GM23338 (cell line): ENCODE measurements at regions not wholly inside any gene's neighbourhood (a gene's known extent, or its start where the extent isn't known, plus 50 kb on each side); places are given as distances from the start of the nearest gene placed in this dataset.
"Not testable (repeated sequence)": the region's sequence is repeated elsewhere in the genome, so short reads cannot be mapped to it uniquely, and the experiment has no call there.

ENCODE experiments used
- ATAC-seq: fragments of 200-7000 bp; cut with Tn5 transposase; 3 replicates; pipeline ENCODE4 v1.9.1; 2020
- DNase-seq: peaks from one replicate; pipeline ENCODE4 v3.0.0-alpha.2; 2015; ENCODE audit warnings: low spot score
- H2AFZ ChIP-seq: fragments of 200-600 bp; sonication (generic); 2 replicates; pipeline ENCODE4 v1.8.0; 2016; ENCODE audit warnings: antibody characterized with exemption, mild to moderate bottlenecking, moderate library complexity
- H3F3A ChIP-seq: fragments of 200-600 bp; sonication (generic); replicated peaks from 2 replicates; pipeline ENCODE4 v1.8.0; 2017; ENCODE audit warnings: antibody characterized with exemption, mixed run types, low read depth
- H3K27ac ChIP-seq: fragments of 200-600 bp; sonication (generic); 2 replicates; pipeline ENCODE4 v1.6.1; 2016; ENCODE audit warnings: low read depth
- H3K27me3 ChIP-seq: fragments of 200-600 bp; sonication (generic); 2 replicates; pipeline ENCODE4 v1.8.0; 2016; ENCODE audit warnings: mild to moderate bottlenecking, mixed run types, moderate library complexity; ENCODE audit not compliant: insufficient read depth
- H3K36me3 ChIP-seq: fragments of 200-600 bp; sonication (generic); 2 replicates; pipeline ENCODE4 v1.8.0; 2016; ENCODE audit warnings: mild to moderate bottlenecking; ENCODE audit not compliant: insufficient read depth
- H3K4me1 ChIP-seq: fragments of 200-600 bp; sonication (generic); 2 replicates; pipeline ENCODE4 v1.8.0; 2016; ENCODE audit warnings: mild to moderate bottlenecking, moderate library complexity; ENCODE audit not compliant: insufficient read depth
- H3K4me2 ChIP-seq: fragments of 200-600 bp; sonication (generic); 2 replicates; pipeline ENCODE4 v1.7.1; 2017; ENCODE audit warnings: mixed run types
- H3K4me3 ChIP-seq: fragments of 200-600 bp; sonication (generic); 2 replicates; pipeline ENCODE4 v1.6.1; 2016; ENCODE audit warnings: mixed run types
- H3K79me2 ChIP-seq: fragments of 200-600 bp; sonication (generic); replicated peaks from 2 replicates; pipeline ENCODE4 v1.8.0; 2017; ENCODE audit warnings: mild to moderate bottlenecking; ENCODE audit not compliant: insufficient read depth
- H3K9me2 ChIP-seq: fragments of 200-600 bp; sonication (generic); 2 replicates; pipeline ENCODE4 v1.8.0; 2017; ENCODE audit not compliant: insufficient read depth
- H4K20me1 ChIP-seq: fragments of 200-600 bp; sonication (generic); replicated peaks from 2 replicates; pipeline ENCODE4 v1.8.0; 2017; ENCODE audit warnings: mild to moderate bottlenecking; ENCODE audit not compliant: insufficient read depth
- H3K27ac Mint-ChIP-seq: 2 replicates; pipeline ENCODE4 v1.8.0; 2020; ENCODE audit warnings: inconsistent platforms, mild to moderate bottlenecking, moderate library complexity, mixed read lengths
- H3K27me3 Mint-ChIP-seq: 3 replicates; pipeline ENCODE4 v1.8.0; 2022; ENCODE audit warnings: low read depth, mild to moderate bottlenecking, moderate library complexity, mixed read lengths, inconsistent platforms; ENCODE audit not compliant: insufficient read depth, poor library complexity
- H3K36me3 Mint-ChIP-seq: 3 replicates; pipeline ENCODE4 v1.8.0; 2021; ENCODE audit warnings: low read depth, mild to moderate bottlenecking, inconsistent platforms, moderate library complexity, mixed read lengths
- H3K4me1 Mint-ChIP-seq: 3 replicates; pipeline ENCODE4 v1.8.0; 2020; ENCODE audit warnings: mild to moderate bottlenecking, inconsistent platforms, mixed read lengths
- H3K4me3 Mint-ChIP-seq: 3 replicates; pipeline ENCODE4 v1.8.0; 2021; ENCODE audit warnings: moderate library complexity, mild to moderate bottlenecking, inconsistent platforms, mixed read lengths
- H3K9me3 Mint-ChIP-seq: 3 replicates; pipeline ENCODE4 v1.8.0; 2020; ENCODE audit warnings: moderate library complexity, mild to moderate bottlenecking, inconsistent platforms, mixed read lengths
- CREB1 ChIP-seq: fragments of 250-450 bp; sonication (Bioruptor Pico); IDR thresholded peaks from 2 replicates; pipeline ENCODE4 v1.5.0; 2020; ENCODE audit warnings: low read depth, mild to moderate bottlenecking, moderate library complexity
- EZH2phosphoT487 ChIP-seq: fragments of 200-600 bp; sonication (generic); IDR thresholded peaks from one replicate; pipeline ENCODE4 v1.8.1; 2018; ENCODE audit warnings: antibody characterized with exemption; ENCODE audit not compliant: unreplicated experiment
- REST ChIP-seq: IDR thresholded peaks from one replicate; pipeline ENCODE4 v1.6.1; 2018; ENCODE audit warnings: antibody characterized with exemption; ENCODE audit not compliant: unreplicated experiment
- STAT1 ChIP-seq: IDR thresholded peaks from one replicate; pipeline ENCODE4 v1.6.1; 2016; ENCODE audit warnings: antibody characterized with exemption; ENCODE audit not compliant: unreplicated experiment
- ZNF331 ChIP-seq: fragments of 250-450 bp; sonication (Bioruptor Pico); IDR thresholded peaks from 2 replicates; pipeline ENCODE4 v1.5.0; 2020; ENCODE audit warnings: low read depth, mild to moderate bottlenecking, moderate library complexity
- ZNF462 ChIP-seq: fragments of 250-450 bp; sonication (Bioruptor Pico); IDR thresholded peaks from 2 replicates; pipeline ENCODE4 v1.5.0; 2020; ENCODE audit warnings: mild to moderate bottlenecking, moderate library complexity

GRCh38 chr9:82774707-82775231, 288.2 kb downstream of the RASEF start:
- H4K20me1 ChIP-seq, H2AFZ ChIP-seq, ATAC-seq: not testable (repeated sequence)

GRCh38 chr9:82776508-82776907, 286.4 kb downstream of the RASEF start:
- H3K27me3 Mint-ChIP-seq: peaks cover 10% of the 10 kb centered on the region
- H3K4me3 Mint-ChIP-seq: no peak overlapping the region
- TF ChIP-seq ZNF462 (CRISPR knock-in tag) (no peak), ZNF331 (CRISPR knock-in tag) (no peak), REST (no peak), CREB1 (no peak), STAT1 (no peak), EZH2phosphoT487 (no peak)
- no peak overlapping the region for H3K4me2 ChIP-seq
- no peak overlapping the region for H3K27ac ChIP-seq
- no peak overlapping the region for H3K27ac Mint-ChIP-seq
- no peaks in the 10 kb centered on the region; the same call in none of the 2 replicates for H3K36me3 ChIP-seq
- H3K4me1 ChIP-seq: peaks cover 8% of the 10 kb centered on the region; the same call in 1 of the 2 replicates
- DNase-seq: no peak
- no peaks in the 10 kb centered on the region for H4K20me1 ChIP-seq
- peaks cover 17% of the 10 kb centered on the region for H3K9me3 Mint-ChIP-seq
- H3K4me1 Mint-ChIP-seq: peaks cover 12% of the 10 kb centered on the region; the same call in 2 of the 3 replicates
- peaks cover 15% of the 10 kb centered on the region; the same call in 1 of the 2 replicates for H3K9me2 ChIP-seq
- no peak for ATAC-seq
- H3K36me3 Mint-ChIP-seq: peaks cover 20% of the 10 kb centered on the region
- H3F3A ChIP-seq: no peaks in the 10 kb centered on the region
- H3K79me2 ChIP-seq: no peaks in the 10 kb centered on the region
- no peak overlapping the region for H3K4me3 ChIP-seq
- H2AFZ ChIP-seq: no peak overlapping the region
- H3K27me3 ChIP-seq: no peaks in the 10 kb centered on the region

More at GRCh38 chr9:82774707-82775231, 288.2 kb downstream of the RASEF start:
- peaks cover 12% of the 10 kb centered on the region; the same call in 2 of the 3 replicates for H3K4me1 Mint-ChIP-seq
- not testable (repeated sequence) for H3K4me2 ChIP-seq, H3F3A ChIP-seq, H3K4me3 Mint-ChIP-seq, H3K4me1 ChIP-seq, H3K27me3 ChIP-seq, H3K27ac ChIP-seq, H3K27ac Mint-ChIP-seq, DNase-seq, H3K4me3 ChIP-seq, H3K36me3 ChIP-seq, H3K27me3 Mint-ChIP-seq, H3K79me2 ChIP-seq
- peaks cover 14% of the 10 kb centered on the region for H3K9me3 Mint-ChIP-seq
- H3K36me3 Mint-ChIP-seq: peaks cover 20% of the 10 kb centered on the region
- peaks cover 15% of the 10 kb centered on the region; the same call in 1 of the 2 replicates for H3K9me2 ChIP-seq
